Erythroblast (primary cell): ENCODE measurements at regions not wholly inside any gene's neighbourhood (a gene's known extent, or its start where the extent isn't known, plus 50 kb on each side); places are given as distances from the start of the nearest gene placed in this dataset.

Experiments used
- GATA1 ChIP-seq: IDR thresholded peaks from 2 replicates; pipeline ENCODE4 v1.6.1; 2011; ENCODE audit warnings: low read depth, mild to moderate bottlenecking, control low read depth, low read length, moderate library complexity
- POLR2A ChIP-seq: IDR thresholded peaks from 2 replicates; pipeline ENCODE4 v1.6.1; 2011; ENCODE audit warnings: mild to moderate bottlenecking, low read length

DNA sequence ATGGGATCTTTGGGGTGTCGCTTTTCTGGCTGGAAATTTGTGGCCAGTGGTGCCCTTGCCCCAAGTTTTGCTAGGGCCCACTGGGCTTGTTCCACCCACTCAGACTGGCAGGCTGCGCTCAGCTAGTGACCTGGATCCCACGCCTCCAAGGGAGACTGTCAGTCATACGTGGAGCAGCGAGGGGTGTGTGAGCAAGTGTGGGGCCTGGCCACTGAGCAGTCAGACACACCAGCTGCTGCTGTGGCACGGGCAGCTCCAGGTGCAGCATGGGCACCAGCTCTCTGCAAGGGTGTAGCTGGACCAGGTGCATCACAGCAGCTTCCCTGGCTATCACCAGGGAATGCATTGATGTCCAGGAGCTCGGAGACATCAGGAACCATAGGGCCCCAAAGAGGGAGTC lies 327.0 kb downstream of the NR4A2 start:
- no peak for TF ChIP-seq POLR2A
- no peak for TF ChIP-seq GATA1
